ENCODE measurements at regions not wholly inside any gene's neighbourhood (a gene's known extent, or its start where the extent isn't known, plus 50 kb on each side); places are given as distances from the start of the nearest gene placed in this dataset.

DNA sequence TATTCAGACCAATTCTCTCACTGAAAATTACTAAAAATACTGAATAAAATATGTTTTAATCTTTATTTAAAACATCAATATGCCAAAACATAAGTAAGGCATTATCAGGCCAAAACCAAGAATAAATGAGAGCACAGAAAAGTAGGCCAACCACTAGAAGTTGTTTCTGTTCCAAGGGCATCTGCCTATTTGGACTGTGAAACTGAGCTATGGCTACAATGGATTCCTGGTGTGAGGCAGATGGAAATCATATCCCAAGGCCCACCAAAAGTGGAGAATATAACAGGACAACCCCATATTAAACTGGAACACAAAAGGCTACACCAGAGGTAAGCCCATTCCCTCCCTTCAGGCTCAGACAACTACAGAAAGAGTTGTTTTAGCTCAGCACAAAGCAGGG is 302.8 kb upstream of the IL12A start:
- TF ChIP-seq, protein P1, sequence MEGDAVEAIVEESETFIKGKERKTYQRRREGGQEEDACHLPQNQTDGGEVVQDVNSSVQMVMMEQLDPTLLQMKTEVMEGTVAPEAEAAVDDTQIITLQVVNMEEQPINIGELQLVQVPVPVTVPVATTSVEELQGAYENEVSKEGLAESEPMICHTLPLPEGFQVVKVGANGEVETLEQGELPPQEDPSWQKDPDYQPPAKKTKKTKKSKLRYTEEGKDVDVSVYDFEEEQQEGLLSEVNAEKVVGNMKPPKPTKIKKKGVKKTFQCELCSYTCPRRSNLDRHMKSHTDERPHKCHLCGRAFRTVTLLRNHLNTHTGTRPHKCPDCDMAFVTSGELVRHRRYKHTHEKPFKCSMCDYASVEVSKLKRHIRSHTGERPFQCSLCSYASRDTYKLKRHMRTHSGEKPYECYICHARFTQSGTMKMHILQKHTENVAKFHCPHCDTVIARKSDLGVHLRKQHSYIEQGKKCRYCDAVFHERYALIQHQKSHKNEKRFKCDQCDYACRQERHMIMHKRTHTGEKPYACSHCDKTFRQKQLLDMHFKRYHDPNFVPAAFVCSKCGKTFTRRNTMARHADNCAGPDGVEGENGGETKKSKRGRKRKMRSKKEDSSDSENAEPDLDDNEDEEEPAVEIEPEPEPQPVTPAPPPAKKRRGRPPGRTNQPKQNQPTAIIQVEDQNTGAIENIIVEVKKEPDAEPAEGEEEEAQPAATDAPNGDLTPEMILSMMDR (IDR thresholded peaks at IDR 0.05; ENCODE audit: low read depth, low read length): no peak
- H3K4me3 ChIP-seq (ENCODE audit: low read depth, low read length): no peak overlapping the region

DNA sequence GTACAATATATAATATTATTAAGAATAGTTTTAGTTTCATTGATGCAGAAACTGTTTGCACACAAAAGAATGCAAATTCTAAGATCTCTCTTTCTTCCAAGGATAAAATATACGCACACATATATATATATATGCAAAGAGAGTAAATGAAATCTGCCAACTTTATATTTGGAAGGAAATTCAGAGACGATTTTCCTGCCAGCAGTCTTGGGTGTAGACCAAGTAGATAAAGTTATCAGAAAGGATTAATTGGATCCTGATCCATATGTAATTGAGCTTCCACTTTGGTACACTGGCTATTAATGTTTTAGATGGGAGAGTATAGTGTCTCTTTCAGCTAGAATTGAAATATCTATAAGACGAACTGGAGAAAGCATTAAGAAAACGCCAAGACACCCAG is 295.4 kb upstream of the IL12A start:
- TF ChIP-seq, protein P1 (IDR thresholded peaks at IDR 0.05; ENCODE audit: low read depth, low read length): no peak
- H3K4me3 ChIP-seq (ENCODE audit: low read depth, low read length): no peak overlapping the region

DNA sequence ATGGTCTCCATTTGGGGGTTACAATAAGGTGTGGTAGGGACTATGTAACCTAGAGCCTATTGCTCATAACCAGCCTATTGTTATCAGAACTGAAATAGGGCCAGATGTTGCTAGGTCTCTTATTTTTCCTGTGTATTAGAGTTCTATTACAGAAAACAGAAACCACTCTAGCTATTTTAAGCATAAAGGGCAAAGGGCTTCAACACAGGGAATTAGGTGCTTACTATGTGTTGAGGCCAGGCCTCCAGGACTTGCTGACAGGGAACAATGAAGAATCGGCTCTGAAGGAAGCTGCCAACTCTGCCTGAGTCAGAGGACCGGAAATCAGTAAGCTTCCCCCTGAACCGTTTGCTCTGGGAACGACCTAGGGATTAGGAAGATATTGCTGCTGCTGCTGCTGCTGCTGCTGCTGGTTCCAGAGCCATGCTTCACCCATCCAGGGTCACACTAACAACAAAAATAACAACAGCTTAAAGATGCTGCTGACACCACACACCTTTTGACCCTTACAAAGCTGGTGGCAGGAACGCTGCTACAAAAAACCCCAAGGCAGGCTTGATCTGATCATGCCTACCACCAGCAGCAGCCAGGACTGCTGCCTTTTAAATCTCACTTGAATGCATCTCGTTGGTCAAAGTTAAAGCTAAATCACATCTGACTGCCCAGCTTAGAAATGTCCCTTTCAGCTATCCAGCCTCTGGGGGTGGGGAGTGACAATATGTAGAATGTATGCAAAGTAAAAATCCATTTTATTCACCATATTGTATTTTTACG is 276.9 kb upstream of the IL12A start:
- no peak overlapping the region for H3K4me3 ChIP-seq (ENCODE audit: low read depth, low read length)
- TF ChIP-seq, protein P1 (IDR thresholded peaks at IDR 0.05; ENCODE audit: low read depth, low read length): no peak

DNA sequence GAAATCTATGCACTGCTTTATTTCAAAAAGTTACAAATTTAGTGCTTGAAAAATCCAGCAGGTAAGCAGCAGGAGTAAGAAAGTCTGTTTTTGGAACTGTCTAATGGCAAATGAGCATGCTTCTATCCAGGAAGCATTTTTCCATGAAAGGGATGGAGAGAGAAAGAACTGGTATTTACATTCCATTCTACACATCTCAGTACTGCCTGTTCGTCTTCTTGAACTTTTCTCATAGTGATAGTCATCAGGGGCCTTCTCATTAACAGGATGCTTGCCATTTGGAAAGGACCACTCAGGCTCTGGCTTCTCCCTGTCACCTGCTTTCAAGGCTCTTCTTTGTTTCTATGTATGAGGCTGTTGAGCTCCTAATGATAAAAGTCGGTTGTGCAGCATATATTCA is 267.3 kb upstream of the IL12A start:
- TF ChIP-seq, protein P1 (IDR thresholded peaks at IDR 0.05; ENCODE audit: low read depth, low read length): no peak
- H3K4me3 ChIP-seq (ENCODE audit: low read depth, low read length): no peak overlapping the region

DNA sequence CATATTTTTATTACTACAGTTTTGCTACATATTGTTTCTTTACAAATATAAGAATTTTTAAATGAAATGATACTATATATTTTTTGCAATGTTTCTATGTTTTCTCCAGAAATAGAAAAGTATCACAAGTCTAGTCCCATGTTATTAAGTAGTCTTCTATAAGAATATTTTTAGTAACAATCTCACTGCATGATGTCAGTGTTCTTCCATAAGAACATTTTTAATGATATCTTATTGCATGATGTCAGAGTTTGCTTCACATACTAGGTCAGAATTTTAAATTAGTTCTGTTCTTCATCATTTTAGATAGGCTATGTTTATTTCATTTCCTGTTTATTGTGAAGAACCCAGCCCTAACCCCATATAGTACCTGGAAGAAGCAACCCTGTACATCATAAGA is 265.3 kb upstream of the IL12A start:
- TF ChIP-seq, protein P1 (IDR thresholded peaks at IDR 0.05; ENCODE audit: low read depth, low read length): no peak
- no peak overlapping the region for H3K4me3 ChIP-seq (ENCODE audit: low read depth, low read length)

DNA sequence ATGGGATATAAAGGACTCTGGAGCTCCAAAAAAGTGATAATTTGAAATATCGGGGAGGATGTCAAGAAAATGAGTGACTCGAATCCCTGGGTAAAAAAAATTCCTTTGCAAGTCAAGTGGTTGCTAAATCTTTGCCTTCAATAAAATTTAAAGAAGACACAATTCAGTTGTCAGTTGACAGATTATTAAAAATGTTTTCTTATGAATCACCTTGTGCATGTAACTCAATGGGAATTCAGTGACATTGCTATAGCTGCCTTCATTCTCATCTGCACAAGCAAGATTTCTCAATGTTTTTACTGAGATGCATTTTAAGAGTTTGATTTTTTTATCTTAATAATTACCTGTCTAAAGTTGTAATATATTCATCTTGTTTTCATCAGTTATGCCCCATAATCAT is 264.0 kb upstream of the IL12A start:
- TF ChIP-seq, protein P1 (IDR thresholded peaks at IDR 0.05; ENCODE audit: low read depth, low read length): no peak
- no peak overlapping the region for H3K4me3 ChIP-seq (ENCODE audit: low read depth, low read length)

DNA sequence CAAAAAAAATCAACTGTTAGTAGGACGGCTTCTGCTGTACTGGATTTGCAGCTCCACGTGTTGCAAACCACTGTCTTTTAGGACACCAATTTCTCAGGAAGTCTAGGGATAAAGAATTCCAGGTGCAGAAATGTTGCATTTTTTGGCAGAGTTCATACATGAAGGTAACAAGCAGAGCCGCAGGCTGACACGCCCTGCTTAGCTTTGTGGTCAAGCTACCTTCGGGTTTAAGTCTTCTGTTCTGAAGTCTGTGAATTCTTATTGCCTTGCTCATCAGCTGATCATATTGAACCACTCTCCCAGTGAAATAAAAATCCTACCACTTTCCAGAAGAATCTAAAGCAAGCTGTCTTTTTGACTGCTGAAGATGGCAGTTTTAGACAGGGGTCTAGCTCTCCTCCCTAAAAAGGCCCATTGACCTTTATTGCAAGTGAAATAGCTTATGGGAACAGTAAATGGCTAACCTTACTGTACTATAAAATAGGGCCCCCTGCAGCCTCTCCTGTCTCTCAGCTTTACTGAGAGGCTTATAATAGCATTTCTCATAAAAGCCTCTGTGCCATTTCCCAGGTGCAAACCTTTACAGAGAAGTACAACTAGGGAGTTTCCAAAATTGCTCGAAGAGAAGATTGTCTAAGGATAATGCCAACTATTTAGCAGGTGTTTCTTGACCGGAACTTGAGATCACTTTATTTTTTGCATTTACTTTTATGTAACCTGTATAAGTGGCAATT is 262.2 kb upstream of the IL12A start:
- no peak overlapping the region for H3K4me3 ChIP-seq (ENCODE audit: low read depth, low read length)
- TF ChIP-seq, protein P1 (IDR thresholded peaks at IDR 0.05; ENCODE audit: low read depth, low read length): no peak

Measured in WI38 (cell line).